ENCODE measurements at regions not wholly inside any gene's neighbourhood (a gene's known extent, or its start where the extent isn't known, plus 50 kb on each side); places are given as distances from the start of the nearest gene placed in this dataset.
"Not testable (repeated sequence)": the region's sequence is repeated elsewhere in the genome, so short reads cannot be mapped to it uniquely, and the experiment has no call there.

GRCh38 chr4:24001486-24002329 is 111.9 kb upstream of the PPARGC1A start:
- no peak for DNase-seq (ENCODE audit: low spot score)

DNA sequence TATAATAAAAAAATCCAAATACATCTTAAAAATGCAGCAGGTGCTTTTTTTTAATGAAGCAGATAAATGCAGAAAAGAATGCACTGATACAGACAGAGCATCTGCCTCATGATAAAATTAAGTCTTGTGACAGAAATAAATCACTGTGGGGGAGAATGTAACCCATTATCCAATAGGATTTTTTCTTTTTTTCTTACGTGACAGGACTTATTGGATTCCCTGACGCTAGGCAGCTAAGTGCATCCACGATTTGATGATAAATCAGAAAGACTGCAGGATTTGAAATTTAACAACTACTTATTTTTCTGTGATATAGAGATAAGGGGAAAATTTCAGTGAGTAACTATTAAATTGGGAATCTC is 110.6 kb upstream of the PPARGC1A start:
- DNase-seq (ENCODE audit: low spot score) = no peak

GRCh38 chr4:23999714-24000469 is 110.0 kb upstream of the PPARGC1A start:
- no peak for DNase-seq (ENCODE audit: low spot score)

DNA sequence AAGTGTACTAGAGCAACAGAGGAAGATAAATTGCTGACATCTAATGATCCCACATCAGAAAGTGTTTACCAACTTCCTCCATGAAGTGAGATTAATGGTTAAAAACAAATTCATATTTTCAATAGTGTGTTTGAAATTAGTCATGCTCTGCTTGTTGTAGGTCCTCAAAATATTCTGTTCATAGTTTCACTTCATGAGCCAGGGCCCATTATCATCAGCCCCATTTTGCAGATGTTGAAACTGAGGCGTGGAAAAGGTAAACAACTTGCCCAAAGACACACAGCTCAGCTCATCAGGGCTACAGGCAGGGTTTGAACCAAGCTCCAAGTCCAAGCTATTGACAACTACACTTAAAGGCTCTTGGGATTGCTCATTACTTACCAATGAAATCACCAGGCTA is 103.5 kb upstream of the PPARGC1A start:
- no peak for DNase-seq (ENCODE audit: low spot score)

- DNase-seq (ENCODE audit: low spot score) = no peak
Measured at GRCh38 chr4:23991444-23991843, 101.6 kb upstream of the PPARGC1A start.

GRCh38 chr4:23986270-23986669 is 96.4 kb upstream of the PPARGC1A start:
- no peak for DNase-seq (ENCODE audit: low spot score)

GRCh38 chr4:23981328-23981727 is 91.5 kb upstream of the PPARGC1A start:
- no peak for DNase-seq (ENCODE audit: low spot score)

- no peak for DNase-seq (ENCODE audit: low spot score)
Measured at GRCh38 chr4:23979534-23979933, 89.7 kb upstream of the PPARGC1A start.

DNA sequence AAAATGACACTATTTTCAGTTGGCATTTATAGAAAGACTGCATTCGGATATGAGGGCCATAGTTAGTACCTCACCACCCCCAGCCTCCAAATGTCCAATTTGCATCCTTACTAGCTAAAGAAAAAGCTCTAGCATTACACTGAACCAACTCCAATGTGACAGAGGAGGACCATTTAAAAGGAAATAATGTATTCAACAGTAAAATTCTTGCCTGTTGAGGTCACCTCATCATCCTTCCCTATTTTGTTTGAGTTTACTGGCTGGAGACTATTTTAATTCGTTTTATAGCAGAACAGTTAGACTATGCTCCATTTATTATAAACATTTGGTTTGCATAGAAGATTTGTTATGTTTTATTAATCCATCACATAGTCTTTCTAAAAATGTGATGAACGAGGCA is 88.2 kb upstream of the PPARGC1A start:
- DNase-seq (ENCODE audit: low spot score) = no peak

DNA sequence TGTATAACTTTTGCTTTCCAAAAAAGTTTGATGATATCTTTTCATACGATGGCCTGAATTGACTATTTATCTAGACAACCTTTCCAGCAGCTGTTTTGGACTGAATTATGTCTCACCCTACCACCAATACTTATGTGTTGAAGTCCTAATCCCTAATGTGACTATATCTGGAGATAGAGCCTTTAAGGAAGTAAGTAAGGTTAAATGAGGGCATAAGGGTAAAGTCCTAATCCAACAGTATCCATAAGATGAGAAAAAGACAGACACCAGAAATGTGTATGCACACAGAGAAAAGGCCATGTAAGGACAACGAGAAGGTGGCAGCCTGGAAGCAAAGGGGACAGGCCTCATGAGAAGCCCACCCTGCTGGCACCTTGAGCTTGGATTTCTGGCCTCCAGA is 86.6 kb upstream of the PPARGC1A start:
- DNase-seq (ENCODE audit: low spot score) = no peak

GRCh38 chr4:23973308-23973855 is 83.5 kb upstream of the PPARGC1A start:
- DNase-seq (ENCODE audit: low spot score) = no peak

DNA sequence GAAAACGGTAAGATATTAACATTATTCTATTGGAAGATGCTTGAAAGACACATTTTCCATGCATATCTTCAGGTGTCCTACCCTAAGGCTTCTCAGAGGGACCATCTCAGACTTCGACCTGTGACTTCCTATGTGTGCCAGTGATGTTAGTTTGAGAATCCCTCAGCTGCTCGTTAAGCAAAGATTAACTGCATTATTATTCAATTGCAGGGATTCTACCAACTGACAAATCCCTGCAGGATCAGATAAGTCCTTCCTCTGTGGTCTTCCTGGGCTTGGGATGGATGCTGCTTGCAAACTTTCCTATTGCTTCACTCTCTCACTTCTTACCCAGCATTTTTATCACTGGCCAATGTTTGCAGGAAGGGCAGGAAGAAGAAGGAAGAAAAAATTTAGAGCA is 83.0 kb upstream of the PPARGC1A start:
- no peak for DNase-seq (ENCODE audit: low spot score)

DNA sequence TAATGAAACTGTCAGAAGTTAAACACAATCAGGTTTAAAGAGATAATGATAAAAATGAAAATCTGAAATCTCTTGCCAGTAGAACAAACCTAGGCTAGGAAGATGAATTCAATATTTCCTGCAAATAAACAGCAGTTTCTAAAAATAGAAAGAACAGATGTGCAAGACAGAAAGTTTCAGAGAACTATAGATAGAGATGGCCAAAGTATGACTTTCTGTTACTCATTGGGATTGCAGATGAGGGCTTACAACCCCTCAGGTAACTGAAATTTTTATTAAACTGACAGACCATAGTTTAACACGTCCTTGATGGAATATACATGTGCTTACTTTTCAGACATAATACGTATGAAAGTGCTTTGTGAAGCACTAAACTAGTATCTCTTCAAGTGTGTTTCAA is 82.3 kb upstream of the PPARGC1A start:
- no peak for DNase-seq (ENCODE audit: low spot score)

- no peak for DNase-seq (ENCODE audit: low spot score)
Measured at GRCh38 chr4:23970201-23970850, 80.5 kb upstream of the PPARGC1A start.

DNA sequence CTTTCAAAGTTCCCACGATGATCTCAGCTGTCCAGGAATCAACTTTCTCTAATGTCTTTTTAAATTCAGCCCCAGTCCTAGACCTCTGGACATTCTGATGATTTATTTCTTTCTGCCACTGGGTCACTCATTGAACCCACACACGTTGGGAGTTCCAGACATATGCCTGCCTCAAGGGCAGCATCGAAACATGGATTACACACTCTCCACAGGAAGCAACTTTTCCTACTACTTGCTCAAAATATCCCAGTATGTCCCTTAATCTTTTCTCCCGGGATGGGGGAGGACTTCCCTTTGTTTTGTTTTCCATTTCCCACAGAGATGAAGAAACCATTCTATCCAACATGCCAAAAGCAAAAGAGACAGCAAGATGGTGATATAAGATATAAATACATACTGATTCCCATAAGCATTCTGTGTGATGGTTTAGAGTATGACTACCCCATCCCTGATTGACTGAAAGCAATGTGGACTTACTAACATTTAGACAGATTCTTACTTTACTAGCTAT is 79.8 kb upstream of the PPARGC1A start:
- DNase-seq (ENCODE audit: low spot score) = no peak

DNA sequence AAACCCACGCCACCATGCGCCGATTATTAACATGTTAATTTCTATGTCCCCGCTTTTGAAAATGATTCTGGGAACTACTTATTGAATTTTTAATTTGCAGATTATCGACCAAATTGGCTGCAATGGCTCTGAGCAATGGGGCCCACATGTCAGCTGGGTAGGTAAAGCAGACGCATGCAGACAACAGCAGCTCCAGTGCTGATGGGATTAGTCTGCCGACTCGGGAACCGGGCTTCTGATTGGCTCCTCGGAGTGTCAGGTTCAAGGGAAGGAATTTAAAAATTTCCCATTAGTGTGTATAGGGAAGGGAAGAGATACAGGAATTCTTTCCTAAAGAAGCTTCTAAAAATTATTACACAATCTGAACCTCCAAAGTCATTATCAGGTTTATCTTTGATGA is 77.4 kb upstream of the PPARGC1A start:
- DNase-seq (ENCODE audit: low spot score) = no peak

DNA sequence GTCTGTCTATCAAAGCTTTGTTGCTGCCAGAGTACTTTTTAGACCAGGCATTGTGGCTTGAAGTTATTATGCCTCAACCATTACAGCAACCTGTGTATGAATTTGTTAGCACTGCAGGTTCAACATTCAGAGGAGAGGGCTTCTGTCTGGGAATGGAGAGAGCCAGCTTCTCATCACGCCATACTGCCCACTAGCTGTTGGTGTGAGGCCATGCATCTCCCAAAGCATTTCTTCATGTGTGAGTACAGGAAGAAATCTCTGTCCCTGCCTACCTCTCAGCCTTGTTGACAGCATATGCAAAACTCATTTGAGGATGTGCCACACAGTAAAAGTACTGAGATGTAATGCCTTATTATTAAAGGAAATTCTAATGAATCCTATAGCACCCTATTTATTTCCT is 76.9 kb upstream of the PPARGC1A start:
- no peak for DNase-seq (ENCODE audit: low spot score)

DNA sequence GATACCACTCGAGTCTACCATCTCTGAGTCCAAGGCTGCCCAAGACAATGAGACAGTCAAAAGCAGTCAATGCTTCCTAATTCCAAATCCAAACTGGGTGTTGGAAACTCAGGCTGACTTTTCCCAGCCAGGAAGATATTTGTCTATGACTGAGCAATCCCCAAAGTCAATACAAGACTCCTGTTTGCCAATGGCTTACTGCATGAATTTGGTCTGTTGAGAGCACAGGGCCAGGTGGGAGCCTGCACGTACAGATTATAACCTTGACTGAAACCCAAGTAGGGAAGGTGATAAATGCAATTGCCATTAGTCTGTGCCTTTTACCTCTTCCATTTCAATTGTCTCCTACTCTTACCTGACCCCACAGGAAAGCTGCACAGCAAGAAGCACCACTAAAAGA is 72.6 kb upstream of the PPARGC1A start:
- DNase-seq (ENCODE audit: low spot score) = no peak

GRCh38 chr4:23961395-23961794 is 71.5 kb upstream of the PPARGC1A start:
- not testable (repeated sequence) for DNase-seq (ENCODE audit: low spot score)

DNA sequence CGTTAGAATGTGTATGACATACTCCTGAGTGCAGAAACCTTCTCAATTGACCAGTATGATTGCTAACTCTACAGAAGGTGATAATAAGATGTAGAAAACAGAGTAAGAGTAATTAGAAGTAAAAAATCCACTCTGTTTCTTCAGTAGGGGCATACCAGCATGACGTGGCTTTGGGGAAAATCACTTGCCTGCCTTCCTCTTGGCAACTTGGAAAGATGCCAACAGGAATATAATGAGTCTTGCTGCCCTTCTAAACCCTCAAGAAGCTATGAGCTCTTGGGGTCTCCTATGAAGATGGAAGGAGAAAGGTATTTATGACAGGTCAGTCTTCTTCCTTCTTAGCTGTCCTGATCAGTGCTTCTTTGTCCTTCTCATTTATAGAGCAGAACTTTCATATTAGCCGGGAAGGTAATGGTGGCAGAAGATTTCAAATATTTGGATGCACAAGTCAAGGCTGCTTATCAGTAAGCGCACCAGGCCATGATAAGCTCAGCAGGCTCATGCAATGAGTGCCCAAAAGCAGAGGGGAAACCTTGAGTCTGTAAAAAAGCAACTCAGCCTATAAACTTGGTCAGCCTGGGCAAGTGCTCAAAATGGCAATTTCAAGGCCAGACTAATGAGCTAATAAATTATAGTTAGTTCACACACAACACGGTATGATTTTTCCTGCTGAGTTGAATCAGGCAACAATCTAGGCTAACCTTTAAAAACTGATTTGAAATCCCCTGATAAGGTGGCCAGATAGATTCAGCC is 69.7 kb upstream of the PPARGC1A start:
- DNase-seq (ENCODE audit: low spot score) = no peak

DNA sequence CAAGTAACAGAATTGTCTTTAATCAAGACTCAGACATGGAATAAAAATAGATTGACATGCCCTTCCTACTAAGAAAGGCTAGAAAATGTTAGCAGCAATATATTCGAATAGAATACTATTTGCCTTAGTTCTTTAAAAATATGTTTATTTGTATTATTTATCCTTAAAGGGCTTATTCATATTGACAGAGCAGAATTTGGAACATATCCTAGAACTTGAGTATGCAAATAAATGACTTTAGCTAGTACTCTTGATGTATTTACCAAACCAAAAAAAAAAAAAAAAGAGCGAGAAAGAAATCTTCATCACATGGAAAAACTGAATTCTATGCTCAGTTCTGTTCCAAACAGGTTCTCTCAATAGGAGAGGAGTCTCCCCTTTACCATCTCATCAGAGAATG is 68.9 kb upstream of the PPARGC1A start:
- no peak for DNase-seq (ENCODE audit: low spot score)

DNA sequence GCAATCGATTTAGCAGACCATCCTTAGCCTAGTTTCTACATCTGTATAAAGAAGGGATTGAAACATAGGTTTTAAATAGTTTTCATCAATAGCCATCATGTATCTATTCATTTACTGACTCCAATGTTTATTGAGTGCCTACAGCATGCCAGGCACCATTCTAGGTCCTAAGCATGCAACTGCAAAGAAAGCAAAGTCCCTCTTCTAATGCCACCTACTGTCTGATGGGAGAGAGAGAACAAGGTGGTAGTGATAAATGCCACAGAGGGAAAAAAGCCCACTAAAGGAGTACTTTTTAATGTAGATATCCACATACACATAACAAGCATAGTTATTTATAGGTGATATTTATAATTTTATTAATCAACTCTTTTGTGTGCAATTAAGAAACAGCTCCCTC is 67.6 kb upstream of the PPARGC1A start:
- DNase-seq (ENCODE audit: low spot score) = no peak
